ENCODE measurements at regions not wholly inside any gene's neighbourhood (a gene's known extent, or its start where the extent isn't known, plus 50 kb on each side); places are given as distances from the start of the nearest gene placed in this dataset.

DNA sequence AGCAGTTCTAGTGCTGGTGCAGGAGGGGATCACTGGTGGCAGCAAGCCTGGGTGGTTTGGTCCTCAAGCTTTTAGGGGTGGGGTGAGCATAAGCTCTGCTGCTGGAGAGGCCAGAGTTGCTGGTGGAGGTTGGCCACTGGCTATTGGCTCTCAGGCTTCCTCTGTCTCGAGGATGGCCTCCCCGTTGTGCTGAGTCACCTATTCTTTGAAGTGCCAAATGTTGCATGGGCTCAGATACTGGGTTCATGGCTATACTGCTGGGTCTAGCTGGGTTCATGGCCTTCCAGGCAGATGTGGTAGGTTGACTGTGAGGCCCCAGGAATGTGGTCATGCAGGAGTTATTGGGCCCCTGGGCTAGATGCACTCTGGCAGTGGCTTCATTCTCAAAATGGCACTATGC is 466.3 kb downstream of the NAF1 start:
- TF ChIP-seq, protein P1, sequence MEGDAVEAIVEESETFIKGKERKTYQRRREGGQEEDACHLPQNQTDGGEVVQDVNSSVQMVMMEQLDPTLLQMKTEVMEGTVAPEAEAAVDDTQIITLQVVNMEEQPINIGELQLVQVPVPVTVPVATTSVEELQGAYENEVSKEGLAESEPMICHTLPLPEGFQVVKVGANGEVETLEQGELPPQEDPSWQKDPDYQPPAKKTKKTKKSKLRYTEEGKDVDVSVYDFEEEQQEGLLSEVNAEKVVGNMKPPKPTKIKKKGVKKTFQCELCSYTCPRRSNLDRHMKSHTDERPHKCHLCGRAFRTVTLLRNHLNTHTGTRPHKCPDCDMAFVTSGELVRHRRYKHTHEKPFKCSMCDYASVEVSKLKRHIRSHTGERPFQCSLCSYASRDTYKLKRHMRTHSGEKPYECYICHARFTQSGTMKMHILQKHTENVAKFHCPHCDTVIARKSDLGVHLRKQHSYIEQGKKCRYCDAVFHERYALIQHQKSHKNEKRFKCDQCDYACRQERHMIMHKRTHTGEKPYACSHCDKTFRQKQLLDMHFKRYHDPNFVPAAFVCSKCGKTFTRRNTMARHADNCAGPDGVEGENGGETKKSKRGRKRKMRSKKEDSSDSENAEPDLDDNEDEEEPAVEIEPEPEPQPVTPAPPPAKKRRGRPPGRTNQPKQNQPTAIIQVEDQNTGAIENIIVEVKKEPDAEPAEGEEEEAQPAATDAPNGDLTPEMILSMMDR (IDR thresholded peaks at IDR 0.05; ENCODE audit: insufficient read depth, low read depth, low read length, missing control alignments) = no peak
- H3K4me3 ChIP-seq (ENCODE audit: low read length) = no peak overlapping the region
- no peak for DNase-seq (ENCODE audit: low read depth)

DNA sequence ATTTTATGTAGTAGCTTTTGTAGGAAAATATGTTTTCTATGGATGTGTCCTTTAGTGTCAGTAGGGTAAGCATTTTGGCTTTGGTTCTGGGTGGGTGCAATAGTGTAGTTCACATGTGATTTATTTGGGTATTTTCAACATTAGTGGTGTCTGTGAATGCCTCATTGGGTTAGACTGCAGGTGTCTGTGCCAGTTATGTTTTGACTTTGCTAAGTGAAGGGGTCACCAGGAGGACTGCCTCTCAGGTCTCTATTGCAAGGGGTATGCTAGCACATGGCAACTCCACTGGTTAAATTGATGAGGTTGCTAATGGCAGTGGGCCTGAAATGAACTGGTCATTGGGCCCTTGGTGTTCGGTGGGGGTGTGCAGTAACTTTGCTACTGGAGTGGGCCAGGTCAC is 467.1 kb downstream of the NAF1 start:
- no peak for DNase-seq (ENCODE audit: low read depth)
- no peak overlapping the region for H3K4me3 ChIP-seq (ENCODE audit: low read length)
- TF ChIP-seq, protein P1 (IDR thresholded peaks at IDR 0.05; ENCODE audit: insufficient read depth, low read depth, low read length, missing control alignments) = no peak

- DNase-seq (ENCODE audit: low read depth) = no peak
- H3K4me3 ChIP-seq (ENCODE audit: low read length) = no peak overlapping the region
- TF ChIP-seq, protein P1 (IDR thresholded peaks at IDR 0.05; ENCODE audit: insufficient read depth, low read depth, low read length, missing control alignments) = no peak
Measured at GRCh38 chr4:162685410-162685809, 481.3 kb downstream of the NAF1 start.

GRCh38 chr4:162684998-162685397 is 481.7 kb downstream of the NAF1 start:
- H3K4me3 ChIP-seq (ENCODE audit: low read length) = no peak overlapping the region
- DNase-seq (ENCODE audit: low read depth) = no peak
- TF ChIP-seq, protein P1 (IDR thresholded peaks at IDR 0.05; ENCODE audit: insufficient read depth, low read depth, low read length, missing control alignments) = no peak

DNA sequence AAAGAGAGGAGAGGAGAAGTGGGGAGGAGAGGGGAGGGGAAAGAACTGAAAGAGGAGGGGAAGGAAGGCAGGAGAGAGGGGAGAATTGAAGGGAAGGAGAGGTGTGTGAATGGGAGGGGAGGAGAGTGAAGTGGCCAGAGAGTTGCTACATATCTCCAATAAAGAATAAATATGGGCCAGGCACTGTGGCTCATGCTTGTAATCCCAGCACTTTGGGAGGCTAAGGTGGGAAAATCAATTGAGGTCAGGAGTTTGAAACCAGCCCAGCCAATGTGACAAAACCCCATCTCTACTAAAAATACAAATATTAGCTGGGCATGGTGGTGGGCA is 482.4 kb downstream of the NAF1 start:
- H3K4me3 ChIP-seq (ENCODE audit: low read length) = no peak overlapping the region
- TF ChIP-seq, protein P1 (IDR thresholded peaks at IDR 0.05; ENCODE audit: insufficient read depth, low read depth, low read length, missing control alignments) = no peak
- no peak for DNase-seq (ENCODE audit: low read depth)

- TF ChIP-seq, protein P1 (IDR thresholded peaks at IDR 0.05; ENCODE audit: insufficient read depth, low read depth, low read length, missing control alignments) = no peak
- DNase-seq (ENCODE audit: low read depth) = peak; percentile 69
Measured at GRCh38 chr4:162683659-162684370, 482.9 kb downstream of the NAF1 start.

GRCh38 chr4:162682651-162683050 is 484.0 kb downstream of the NAF1 start:
- DNase-seq (ENCODE audit: low read depth) = no peak
- H3K4me3 ChIP-seq (ENCODE audit: low read length) = no peak overlapping the region
- TF ChIP-seq, protein P1 (IDR thresholded peaks at IDR 0.05; ENCODE audit: insufficient read depth, low read depth, low read length, missing control alignments) = no peak

More at GRCh38 chr4:162683659-162684370, 482.9 kb downstream of the NAF1 start:
- H3K4me3 ChIP-seq (ENCODE audit: low read length) = no peak overlapping the region
